GM10266 (cell line): ENCODE measurements at regions not wholly inside any gene's neighbourhood (a gene's known extent, or its start where the extent isn't known, plus 50 kb on each side); places are given as distances from the start of the nearest gene placed in this dataset.

Experiments
- DNase-seq: peaks from one replicate; pipeline ENCODE4 v3.0.0; 2012; ENCODE audit errors: extremely low spot score
- TF ChIP-seq, protein P1 (sequence below): IDR thresholded peaks from 2 replicates; pipeline ENCODE4 v1.5.1; 2012; ENCODE audit warnings: mild to moderate bottlenecking, low read depth; ENCODE audit not compliant: control insufficient read depth, insufficient read depth; ENCODE audit errors: missing control alignments

DNA sequence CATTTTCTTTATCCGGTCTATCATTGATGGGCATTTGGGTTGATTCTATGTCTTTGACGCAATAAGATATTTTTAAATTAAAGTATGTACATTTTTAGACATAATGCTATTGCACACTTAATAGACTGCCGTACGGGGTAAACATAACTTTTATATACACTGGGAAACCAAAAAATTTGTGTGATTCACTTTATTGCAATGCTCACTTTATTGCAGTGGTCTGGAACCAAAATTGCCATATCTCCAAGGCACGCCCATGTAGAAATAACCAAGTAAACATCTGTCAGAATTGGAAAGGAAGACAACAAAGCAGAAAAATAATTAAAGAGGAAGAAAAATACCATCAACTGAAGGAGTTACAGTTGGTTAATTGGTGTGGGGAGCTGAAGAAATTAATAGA, 205.8 kb upstream of the CTAGE1 start:
- DNase-seq, result no peak
- TF ChIP-seq, protein P1, sequence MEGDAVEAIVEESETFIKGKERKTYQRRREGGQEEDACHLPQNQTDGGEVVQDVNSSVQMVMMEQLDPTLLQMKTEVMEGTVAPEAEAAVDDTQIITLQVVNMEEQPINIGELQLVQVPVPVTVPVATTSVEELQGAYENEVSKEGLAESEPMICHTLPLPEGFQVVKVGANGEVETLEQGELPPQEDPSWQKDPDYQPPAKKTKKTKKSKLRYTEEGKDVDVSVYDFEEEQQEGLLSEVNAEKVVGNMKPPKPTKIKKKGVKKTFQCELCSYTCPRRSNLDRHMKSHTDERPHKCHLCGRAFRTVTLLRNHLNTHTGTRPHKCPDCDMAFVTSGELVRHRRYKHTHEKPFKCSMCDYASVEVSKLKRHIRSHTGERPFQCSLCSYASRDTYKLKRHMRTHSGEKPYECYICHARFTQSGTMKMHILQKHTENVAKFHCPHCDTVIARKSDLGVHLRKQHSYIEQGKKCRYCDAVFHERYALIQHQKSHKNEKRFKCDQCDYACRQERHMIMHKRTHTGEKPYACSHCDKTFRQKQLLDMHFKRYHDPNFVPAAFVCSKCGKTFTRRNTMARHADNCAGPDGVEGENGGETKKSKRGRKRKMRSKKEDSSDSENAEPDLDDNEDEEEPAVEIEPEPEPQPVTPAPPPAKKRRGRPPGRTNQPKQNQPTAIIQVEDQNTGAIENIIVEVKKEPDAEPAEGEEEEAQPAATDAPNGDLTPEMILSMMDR, result no peak

DNA sequence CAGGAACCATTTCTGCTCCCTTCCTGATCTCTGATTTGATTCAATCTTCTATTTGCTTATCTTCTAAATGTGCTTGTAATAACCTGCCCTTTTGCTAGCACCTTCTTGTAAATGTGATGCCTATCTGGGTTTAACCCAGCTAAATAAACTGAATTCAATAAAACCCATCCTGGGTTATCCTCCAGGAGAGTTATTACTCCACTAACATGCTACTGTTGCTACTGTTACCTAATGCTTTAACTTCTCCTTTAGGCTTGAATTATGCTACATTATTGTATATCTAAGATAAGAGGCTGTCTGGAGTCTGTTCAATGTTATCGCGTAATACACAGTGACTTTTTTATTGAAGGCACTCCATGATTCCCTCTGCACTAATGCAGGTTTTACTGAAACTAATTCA, 206.5 kb upstream of the CTAGE1 start:
- TF ChIP-seq, protein P1, result no peak
- no peak for DNase-seq

DNA sequence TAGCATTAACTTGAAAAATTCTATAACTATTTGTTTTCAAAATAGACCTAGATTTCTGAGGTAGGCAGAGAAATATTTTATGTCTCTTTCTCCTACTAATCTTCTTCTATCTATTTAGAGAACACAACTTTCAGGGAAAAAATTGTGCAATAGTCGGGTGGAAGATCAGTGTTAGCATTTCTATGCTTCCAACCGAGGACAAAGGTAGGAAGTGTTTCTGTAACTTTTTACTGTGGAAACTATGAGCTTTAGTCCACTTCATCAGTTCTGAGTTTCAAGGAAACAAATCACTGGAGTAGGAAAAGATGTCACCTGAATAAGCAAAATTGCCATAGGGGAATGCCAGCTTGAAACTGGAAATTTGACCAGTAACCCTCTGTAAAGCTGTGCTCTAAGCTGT, 207.7 kb upstream of the CTAGE1 start:
- TF ChIP-seq, protein P1, result no peak
- no peak for DNase-seq

DNA sequence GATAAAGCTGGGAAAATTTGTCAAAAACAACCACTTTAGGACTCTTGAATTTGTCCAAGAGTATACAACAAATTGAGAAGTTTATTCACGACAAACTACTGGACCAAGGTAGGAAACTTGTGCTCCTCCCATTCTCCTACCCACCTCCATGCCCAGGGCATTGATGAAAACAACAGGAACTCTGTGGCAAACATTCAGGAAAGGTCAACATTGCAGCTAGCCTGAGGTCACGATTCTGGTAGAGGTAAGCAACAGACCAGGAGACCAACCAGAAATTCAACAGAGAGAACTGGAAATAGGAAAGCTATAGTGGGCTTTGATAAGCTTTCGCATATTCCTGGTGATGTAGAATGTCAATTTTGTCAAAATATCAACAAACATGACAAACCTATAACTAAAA, 209.1 kb upstream of the CTAGE1 start:
- DNase-seq, result no peak
- TF ChIP-seq, protein P1, result no peak

DNA sequence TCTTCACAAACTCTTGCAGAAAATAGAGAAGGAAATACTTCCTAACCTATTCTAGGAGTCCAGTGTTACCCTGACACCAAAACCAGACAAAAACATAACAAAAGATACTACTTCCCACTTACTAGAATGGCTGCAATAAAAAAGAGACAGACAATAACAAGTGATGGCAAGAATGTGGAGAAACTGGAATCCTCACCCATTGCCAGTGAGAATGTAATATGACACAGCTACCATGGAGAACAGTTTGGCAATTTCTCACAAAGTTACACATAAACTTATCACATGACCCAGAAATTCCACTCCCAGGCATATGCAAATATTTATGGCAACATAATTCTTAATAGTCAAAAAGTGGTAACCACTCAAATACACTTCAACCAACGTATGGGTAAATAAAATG, 209.8 kb upstream of the CTAGE1 start:
- TF ChIP-seq, protein P1, result no peak

DNA sequence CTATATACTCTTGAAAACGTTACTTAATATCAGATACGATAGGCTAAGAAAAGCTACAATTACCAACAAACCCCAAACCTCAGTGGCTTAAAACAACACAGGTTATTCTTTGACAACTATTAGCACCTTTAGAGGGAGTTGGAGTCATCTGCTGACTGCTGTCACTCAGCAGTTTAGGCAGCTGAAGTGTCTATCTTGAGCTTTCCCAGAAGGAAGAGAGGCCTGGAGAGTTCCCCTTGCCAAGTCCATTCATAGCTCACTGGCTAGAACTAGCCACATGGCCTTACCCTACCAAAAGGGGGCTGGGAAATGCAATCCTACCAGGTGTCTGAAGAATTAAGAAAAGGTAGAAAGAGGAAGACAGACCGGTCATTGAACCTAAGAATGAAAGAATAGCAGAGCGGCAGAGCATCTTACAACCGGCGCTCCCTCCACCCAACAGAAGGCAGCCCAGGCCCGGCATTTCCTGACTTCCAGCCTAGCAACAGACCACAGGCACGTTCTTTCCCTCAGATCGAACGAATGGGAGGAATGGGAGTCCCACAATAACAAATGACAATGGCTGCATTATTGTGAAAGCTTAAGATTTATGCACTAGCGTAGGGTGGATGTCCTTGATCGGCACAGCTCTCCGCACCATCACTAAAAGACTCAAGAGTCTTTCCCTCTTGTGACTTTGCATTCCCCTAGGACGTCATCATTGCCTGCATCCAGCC, 211.2 kb upstream of the CTAGE1 start:
- DNase-seq, result no peak
- TF ChIP-seq, protein P1, result no peak

More for the DNA sequence above, 209.8 kb upstream of the CTAGE1 start:
- no peak for DNase-seq

DNA sequence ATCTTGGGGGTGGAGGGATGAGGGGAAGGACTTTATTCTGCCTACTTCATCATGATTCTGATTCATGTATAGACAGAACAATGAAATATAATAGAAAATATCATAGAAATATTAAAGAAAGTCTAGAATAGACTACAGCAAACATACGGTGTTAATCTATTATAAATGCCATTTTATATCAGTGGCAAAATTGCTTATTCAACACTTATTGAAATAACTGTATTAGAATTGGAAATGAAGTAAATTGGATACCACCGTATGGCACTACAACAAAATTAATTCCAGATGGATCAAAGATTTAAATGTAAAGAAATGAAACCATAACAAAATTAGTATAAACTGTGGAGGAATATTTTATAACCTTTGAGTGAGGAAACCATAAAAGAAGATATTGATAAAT, 213.3 kb upstream of the CTAGE1 start:
- TF ChIP-seq, protein P1, result no peak
- DNase-seq, result no peak
